Activated T-cell treated with anti-CD3 and anti-CD28 coated beads, Interleukin-2, amount 50 U/mL, for 4 hours (primary cell): ENCODE measurements at regions not wholly inside any gene's neighbourhood (a gene's known extent, or its start where the extent isn't known, plus 50 kb on each side); places are given as distances from the start of the nearest gene placed in this dataset.
A peak's percentile ranks its signal among the peaks of the same experiment; 100 is the strongest.
"Not testable (repeated sequence)": the region's sequence is repeated elsewhere in the genome, so short reads cannot be mapped to it uniquely, and the experiment has no call there.

Experiments
- ATAC-seq, 2 donors: fragments of 200-7000 bp; cut with Tn5 transposase; one replicate each; pipeline ENCODE4 v1.10.0; 2021
- DNase-seq: peaks from one replicate; pipeline ENCODE4 v3.0.0-alpha.2; 2020
- H3K27me3 Mint-ChIP-seq: one replicate; pipeline ENCODE4 v1.8.0; 2021; ENCODE audit warnings: low read depth, mixed read lengths
- H3K36me3 Mint-ChIP-seq: one replicate; pipeline ENCODE4 v1.8.0; 2022; ENCODE audit warnings: mixed read lengths; ENCODE audit not compliant: insufficient read depth
- H3K4me1 Mint-ChIP-seq: one replicate; pipeline ENCODE4 v1.8.0; 2021; ENCODE audit warnings: low read depth, mixed read lengths
- H3K4me3 Mint-ChIP-seq: one replicate; pipeline ENCODE4 v1.8.0; 2021; ENCODE audit warnings: mild to moderate bottlenecking, moderate library complexity, mixed read lengths
- H3K9me3 Mint-ChIP-seq: one replicate; pipeline ENCODE4 v1.8.0; 2021; ENCODE audit warnings: mixed read lengths

- H3K4me3 Mint-ChIP-seq, H3K27me3 Mint-ChIP-seq, H3K9me3 Mint-ChIP-seq, H3K36me3 Mint-ChIP-seq: not testable (repeated sequence)
- DNase-seq, result peak; percentile 19
- H3K4me1 Mint-ChIP-seq, result peaks cover 32% of the 10 kb centered on the region
- peak; percentile 57 to 73 for ATAC-seq
These were observed 708.3 kb downstream of the TMEM121 start for GRCh38 chr14:106234525-106235254.

- Mint-ChIP-seq H3K4me3 (no peak overlapping the region), H3K27me3 (peaks cover 3% of the 10 kb centered on the region)
- ATAC-seq, result no peak
These were observed 709.2 kb downstream of the TMEM121 start for GRCh38 chr14:106235356-106236159.

GRCh38 chr14:106248321-106249192, 722.2 kb downstream of the TMEM121 start:
- ATAC-seq (no peak), DNase-seq (no peak)
- H3K9me3 Mint-ChIP-seq, result no peaks in the 10 kb centered on the region
- H3K4me3 Mint-ChIP-seq, result no peak overlapping the region
- H3K4me1 Mint-ChIP-seq, result no peaks in the 10 kb centered on the region
- H3K27me3 Mint-ChIP-seq, result peaks cover 25% of the 10 kb centered on the region
- H3K36me3 Mint-ChIP-seq, result no peaks in the 10 kb centered on the region

More at GRCh38 chr14:106235356-106236159, 709.2 kb downstream of the TMEM121 start:
- no peaks in the 10 kb centered on the region for H3K36me3 Mint-ChIP-seq
- peaks cover 27% of the 10 kb centered on the region for H3K4me1 Mint-ChIP-seq
- DNase-seq, result no peak
- H3K9me3 Mint-ChIP-seq, result no peaks in the 10 kb centered on the region

- not testable (repeated sequence) for DNase-seq, ATAC-seq, H3K36me3 Mint-ChIP-seq, H3K4me1 Mint-ChIP-seq, H3K9me3 Mint-ChIP-seq, H3K4me3 Mint-ChIP-seq
- H3K27me3 Mint-ChIP-seq, result peaks cover 17% of the 10 kb centered on the region
These were observed 727.6 kb downstream of the TMEM121 start for GRCh38 chr14:106253995-106254394.

GRCh38 chr14:106257569-106257994, 731.2 kb downstream of the TMEM121 start:
- H3K27me3 Mint-ChIP-seq, result peaks cover 23% of the 10 kb centered on the region
- not testable (repeated sequence) for H3K4me3 Mint-ChIP-seq, H3K4me1 Mint-ChIP-seq, H3K36me3 Mint-ChIP-seq, H3K9me3 Mint-ChIP-seq
- peak; percentile 43 to 53 for ATAC-seq
- DNase-seq, result peak; percentile 79

- ATAC-seq (peak; percentile 67 to 92), DNase-seq (peak; percentile 70)
These were observed 741.8 kb downstream of the TMEM121 start for GRCh38 chr14:106268013-106268727.

GRCh38 chr14:106269029-106269428, 742.6 kb downstream of the TMEM121 start:
- H3K9me3 Mint-ChIP-seq, result no peaks in the 10 kb centered on the region
- peaks cover 22% of the 10 kb centered on the region for H3K27me3 Mint-ChIP-seq
- no peaks in the 10 kb centered on the region for H3K36me3 Mint-ChIP-seq
- no peak for DNase-seq
- peak overlapping the region; percentile 20 for H3K4me3 Mint-ChIP-seq
- H3K4me1 Mint-ChIP-seq, result peaks cover 6% of the 10 kb centered on the region
- ATAC-seq, result no peak

More at GRCh38 chr14:106268013-106268727, 741.8 kb downstream of the TMEM121 start:
- Mint-ChIP-seq H3K4me3 (no peak overlapping the region), H3K36me3 (no peaks in the 10 kb centered on the region), H3K9me3 (no peaks in the 10 kb centered on the region), H3K27me3 (peaks cover 20% of the 10 kb centered on the region), H3K4me1 (peaks cover 6% of the 10 kb centered on the region)

- Mint-ChIP-seq H3K9me3 (no peaks in the 10 kb centered on the region), H3K27me3 (peaks cover 22% of the 10 kb centered on the region)
These were observed 743.2 kb downstream of the TMEM121 start for GRCh38 chr14:106269451-106270204.

GRCh38 chr14:106270476-106271121, 744.2 kb downstream of the TMEM121 start:
- ATAC-seq, DNase-seq, H3K4me1 Mint-ChIP-seq, H3K9me3 Mint-ChIP-seq, H3K36me3 Mint-ChIP-seq, H3K4me3 Mint-ChIP-seq: not testable (repeated sequence)
- H3K27me3 Mint-ChIP-seq, result peaks cover 20% of the 10 kb centered on the region

More at GRCh38 chr14:106269451-106270204, 743.2 kb downstream of the TMEM121 start:
- Mint-ChIP-seq H3K36me3 (no peaks in the 10 kb centered on the region), H3K4me1 (peaks cover 6% of the 10 kb centered on the region), H3K4me3 (no peak overlapping the region)
- ATAC-seq (no peak), DNase-seq (no peak)

- H3K9me3 Mint-ChIP-seq, result no peaks in the 10 kb centered on the region
- ATAC-seq, result peak in 1 of 2 donors; percentile 75
- no peaks in the 10 kb centered on the region for H3K36me3 Mint-ChIP-seq
- H3K4me3 Mint-ChIP-seq, result no peak overlapping the region
- peaks cover 42% of the 10 kb centered on the region for H3K27me3 Mint-ChIP-seq
- DNase-seq, result no peak
- H3K4me1 Mint-ChIP-seq, result peaks cover 14% of the 10 kb centered on the region
These were observed 750.2 kb downstream of the TMEM121 start for GRCh38 chr14:106276326-106277267.

GRCh38 chr14:106277503-106277902, 751.1 kb downstream of the TMEM121 start:
- peak; percentile 21 for DNase-seq
- H3K9me3 Mint-ChIP-seq, result no peaks in the 10 kb centered on the region
- H3K27me3 Mint-ChIP-seq, result peaks cover 42% of the 10 kb centered on the region
- peaks cover 14% of the 10 kb centered on the region for H3K4me1 Mint-ChIP-seq
- peak in 1 of 2 donors; percentile 34 for ATAC-seq
- no peaks in the 10 kb centered on the region for H3K36me3 Mint-ChIP-seq
- H3K4me3 Mint-ChIP-seq, result no peak overlapping the region

GRCh38 chr14:106280876-106281275, 754.5 kb downstream of the TMEM121 start:
- ATAC-seq (no peak), DNase-seq (no peak)
- H3K9me3 Mint-ChIP-seq, result no peaks in the 10 kb centered on the region
- no peaks in the 10 kb centered on the region for H3K36me3 Mint-ChIP-seq
- peaks cover 28% of the 10 kb centered on the region for H3K27me3 Mint-ChIP-seq
- H3K4me3 Mint-ChIP-seq, result no peak overlapping the region
- H3K4me1 Mint-ChIP-seq, result peaks cover 13% of the 10 kb centered on the region
